Lung (tissue), 12 donors: ENCODE measurements at regions not wholly inside any gene's neighbourhood (a gene's known extent, or its start where the extent isn't known, plus 50 kb on each side); places are given as distances from the start of the nearest gene placed in this dataset. TPM values are rescaled to one million over a fixed set of nuclear protein-coding genes. Genes with fewer than 3 reads are reported as not detected.

ENCODE experiments used
- ATAC-seq: fragments of 200-7000 bp; cut with Tn5 transposase; one replicate; pipeline ENCODE4 v1.9.1; 2020; ENCODE audit warnings: moderate number of reproducible peaks; ENCODE audit not compliant: insufficient read depth, low FRiP score
- DNase-seq, 3 donors: peaks; one replicate each; pipeline ENCODE4 v3.0.0-alpha.2; 2013 to 2017
- H3K27ac ChIP-seq, 2 donors: one replicate each; pipeline ENCODE4 v1.5.1; 2013; ENCODE audit warnings: mild to moderate bottlenecking in 2 of 2, moderate library complexity in 2 of 2, control low read depth in 1 of 2, inconsistent platforms in 1 of 2, low read depth in 1 of 2, low read length in 1 of 2
- H3K27me3 ChIP-seq, 3 donors: one replicate each; pipeline ENCODE4 v1.5.1; 2013; ENCODE audit warnings: low read length in 2 of 3; ENCODE audit not compliant: control insufficient read depth in 3 of 3, insufficient read depth in 3 of 3
- H3K36me3 ChIP-seq, 4 donors: one replicate each; pipeline ENCODE4 v1.5.1; 2013; ENCODE audit warnings: low read length in 4 of 4, mild to moderate bottlenecking in 1 of 4, moderate library complexity in 1 of 4; ENCODE audit not compliant: control insufficient read depth in 4 of 4, insufficient read depth in 4 of 4
- H3K4me1 ChIP-seq, 5 donors: one replicate each; pipeline ENCODE4 v1.5.1; 2013; ENCODE audit warnings: low read length in 5 of 5, mild to moderate bottlenecking in 2 of 5, moderate library complexity in 1 of 5; ENCODE audit not compliant: control insufficient read depth in 5 of 5, insufficient read depth in 5 of 5
- H3K4me3 ChIP-seq: one replicate; pipeline ENCODE4 v1.5.1; 2013; ENCODE audit warnings: mild to moderate bottlenecking, control low read depth, moderate library complexity
- H3K9ac ChIP-seq, 2 donors: one replicate each; pipeline ENCODE4 v1.5.1; 2013; ENCODE audit warnings: low read length in 2 of 2, control low read depth in 1 of 2; ENCODE audit not compliant: insufficient read depth in 1 of 2
- H3K9me3 ChIP-seq, 4 donors: one replicate each; pipeline ENCODE4 v1.5.1; 2013; ENCODE audit warnings: low read length in 3 of 4, mild to moderate bottlenecking in 1 of 4, moderate library complexity in 1 of 4; ENCODE audit not compliant: control insufficient read depth in 4 of 4, insufficient read depth in 3 of 4
- CTCF ChIP-seq: IDR thresholded peaks from 2 replicates; pipeline ENCODE4 v1.5.1; 2012; ENCODE audit warnings: mild to moderate bottlenecking; ENCODE audit errors: control extremely low read depth, extremely low read depth
- WGBS, 2 donors: extraction: QIAGEN DNeasy Blood & Tissue Kit; methylation state at CpG; one replicate each; pipeline ENCODE4 v1.1.7; 2013; 5-methylcytosine and 5-hydroxymethylcytosine counted together
- small RNA-seq: library from RNA; depleted of rRNA; stranded (forward); fragments of <200 nt; gene quantifications from one replicate; pipeline ENCODE3, GENCODE V24; 2014; ENCODE audit warnings: low replicate concordance
- donor health status: control.
- donor health status: control.
- donor health status: Bipolar disorder and iron deficiency.
- donor health status: healthy.
- donor health status: DM: yes; HTN: yes; CAD: no.

GRCh38 chr11:30174265-30175020, 56.4 kb upstream of the FSHB start:
- peaks cover 0 to 4% (median 1%) of the 10 kb centered on the region in 4 donors for H3K9me3 ChIP-seq
- no peaks in the 10 kb centered on the region for H3K36me3 ChIP-seq
- 70 to 77% methylated on average over 2 of the region's 2 CpGs for WGBS, 2 donors
- no peaks in the 10 kb centered on the region for H3K27me3 ChIP-seq
- no peaks in the 10 kb centered on the region for H3K4me1 ChIP-seq
- no peak overlapping the region for H3K9ac ChIP-seq
- H3K4me3 ChIP-seq: no peak overlapping the region
- ATAC-seq (no peak), DNase-seq (no peak)
- no peak overlapping the region for H3K27ac ChIP-seq
- TF ChIP-seq CTCF: no peak

Small RNA genes lying in the stretch of these regions (small RNA-seq; reads per million reads assigned to genes)
- gene AL358944.1: not detected
